Left ventricle myocardium inferior (tissue), 1 donor: ENCODE measurements at regions not wholly inside any gene's neighbourhood (a gene's known extent, or its start where the extent isn't known, plus 50 kb on each side); places are given as distances from the start of the nearest gene placed in this dataset.
A peak's percentile ranks its signal among the peaks of the same experiment; 100 is the strongest.

Experiments
- DNase-seq: peaks from one replicate; pipeline ENCODE4 v3.0.0-alpha.2; 2020
- H3K27ac ChIP-seq: fragments of 200-600 bp; replicated peaks from 2 replicates; pipeline ENCODE4 v1.8.0; 2021
- H3K27me3 ChIP-seq: fragments of 200-600 bp; 2 replicates; pipeline ENCODE4 v1.8.0; 2021; ENCODE audit warnings: low read depth
- H3K36me3 ChIP-seq: fragments of 200-600 bp; 2 replicates; pipeline ENCODE4 v1.8.0; 2021
- H3K4me1 ChIP-seq: fragments of 200-600 bp; 2 replicates; pipeline ENCODE4 v1.8.0; 2021
- H3K4me3 ChIP-seq: fragments of 200-600 bp; 2 replicates; pipeline ENCODE4 v1.8.0; 2021; ENCODE audit warnings: mild to moderate bottlenecking, moderate library complexity
- H3K9me3 ChIP-seq: fragments of 200-600 bp; replicated peaks from 2 replicates; pipeline ENCODE4 v1.8.0; 2021
- CTCF ChIP-seq: fragments of 200-600 bp; IDR thresholded peaks from 2 replicates; pipeline ENCODE4 v1.8.0; 2021; ENCODE audit warnings: antibody characterized with exemption, mild to moderate bottlenecking, borderline replicate concordance
- intact Hi-C: fragments of 100-400 bp; cut with micrococcal nuclease; formaldehyde crosslinking; loops from one replicate; pipeline ENCODE4 v1.11.0; 2022
- donor health status: DM: no; HTN: yes; CAD: no; lungs with severe emphysema.

- H3K27me3 ChIP-seq, result no peaks in the 10 kb centered on the region
- H3K36me3 ChIP-seq, result no peaks in the 10 kb centered on the region
- no peak overlapping the region for H3K27ac ChIP-seq
- no peak overlapping the region for H3K4me3 ChIP-seq
- DNase-seq, result no peak
- intact Hi-C loops, result no loop called here
- no peak for TF ChIP-seq CTCF
- H3K9me3 ChIP-seq, result peaks cover 10% of the 10 kb centered on the region
- peaks cover 7% of the 10 kb centered on the region for H3K4me1 ChIP-seq
Measured at GRCh38 chr7:132053871-132054270, 497.4 kb upstream of the PODXL start.

GRCh38 chr7:132051311-132051710, 494.9 kb upstream of the PODXL start:
- intact Hi-C loops, result no loop called here

GRCh38 chr7:132049462-132050304, 493.3 kb upstream of the PODXL start:
- Histone ChIP-seq H3K4me3 (no peak overlapping the region), H3K4me1 (no peaks in the 10 kb centered on the region), H3K27me3 (no peaks in the 10 kb centered on the region), H3K36me3 (no peaks in the 10 kb centered on the region), H3K27ac (no peak overlapping the region), H3K9me3 (no peaks in the 10 kb centered on the region)
- no peak for DNase-seq
- intact Hi-C loops, result no loop called here
- peak; percentile 73 for TF ChIP-seq CTCF

More at GRCh38 chr7:132051311-132051710, 494.9 kb upstream of the PODXL start:
- Histone ChIP-seq H3K9me3 (no peaks in the 10 kb centered on the region), H3K4me1 (peaks cover 7% of the 10 kb centered on the region), H3K4me3 (no peak overlapping the region), H3K36me3 (no peaks in the 10 kb centered on the region), H3K27me3 (no peaks in the 10 kb centered on the region), H3K27ac (no peak overlapping the region)
- DNase-seq, result no peak
- no peak for TF ChIP-seq CTCF

GRCh38 chr7:132045481-132045980, 489.1 kb upstream of the PODXL start:
- no peaks in the 10 kb centered on the region for H3K36me3 ChIP-seq
- no peak overlapping the region for H3K4me3 ChIP-seq
- H3K27ac ChIP-seq, result no peak overlapping the region
- no peaks in the 10 kb centered on the region for H3K9me3 ChIP-seq
- intact Hi-C loops, result no loop called here
- DNase-seq, result no peak
- no peaks in the 10 kb centered on the region for H3K4me1 ChIP-seq
- TF ChIP-seq CTCF, result no peak
- no peaks in the 10 kb centered on the region for H3K27me3 ChIP-seq

- Histone ChIP-seq H3K4me1 (no peaks in the 10 kb centered on the region), H3K4me3 (no peak overlapping the region), H3K36me3 (no peaks in the 10 kb centered on the region), H3K27ac (no peak overlapping the region), H3K27me3 (no peaks in the 10 kb centered on the region), H3K9me3 (no peaks in the 10 kb centered on the region)
- TF ChIP-seq CTCF, result no peak
- DNase-seq, result no peak
- intact Hi-C loops, result no loop called here
Measured at GRCh38 chr7:132045002-132045401, 488.6 kb upstream of the PODXL start.
